ENCODE measurements at regions not wholly inside any gene's neighbourhood (a gene's known extent, or its start where the extent isn't known, plus 50 kb on each side); places are given as distances from the start of the nearest gene placed in this dataset.

- TF ChIP-seq CTCF (IDR thresholded peaks at IDR 0.05) (no peak), POLR2A (IDR thresholded peaks at IDR 0.05) (no peak)
Observed at GRCh38 chr1:172814428-172814827, 155.5 kb downstream of the FASLG start.
